ENCODE measurements at regions not wholly inside any gene's neighbourhood (a gene's known extent, or its start where the extent isn't known, plus 50 kb on each side); places are given as distances from the start of the nearest gene placed in this dataset.
"Not testable (repeated sequence)": the region's sequence is repeated elsewhere in the genome, so short reads cannot be mapped to it uniquely, and the experiment has no call there.

DNA sequence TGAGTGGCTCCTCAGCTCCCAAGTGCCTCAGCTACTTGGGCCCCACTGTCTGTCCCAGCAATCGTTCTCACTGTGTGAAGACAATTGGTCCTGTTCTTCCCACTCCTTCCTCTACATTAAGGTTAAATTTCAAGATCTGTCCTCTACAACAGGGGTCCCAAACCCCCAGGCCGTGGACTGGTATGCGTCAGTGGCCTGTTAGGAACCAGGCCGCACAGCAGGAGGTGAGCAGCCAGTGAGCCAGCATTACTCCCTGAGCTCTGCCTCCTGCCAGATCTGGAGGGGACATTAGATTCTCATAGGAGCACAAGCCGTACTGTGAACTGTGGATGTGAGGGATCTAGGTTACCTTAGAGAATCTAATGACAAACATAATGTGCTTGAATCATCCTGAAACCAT, 376.9 kb upstream of the FZD8 start:
- intact Hi-C loops (cut with micrococcal nuclease): no loop called here

DNA sequence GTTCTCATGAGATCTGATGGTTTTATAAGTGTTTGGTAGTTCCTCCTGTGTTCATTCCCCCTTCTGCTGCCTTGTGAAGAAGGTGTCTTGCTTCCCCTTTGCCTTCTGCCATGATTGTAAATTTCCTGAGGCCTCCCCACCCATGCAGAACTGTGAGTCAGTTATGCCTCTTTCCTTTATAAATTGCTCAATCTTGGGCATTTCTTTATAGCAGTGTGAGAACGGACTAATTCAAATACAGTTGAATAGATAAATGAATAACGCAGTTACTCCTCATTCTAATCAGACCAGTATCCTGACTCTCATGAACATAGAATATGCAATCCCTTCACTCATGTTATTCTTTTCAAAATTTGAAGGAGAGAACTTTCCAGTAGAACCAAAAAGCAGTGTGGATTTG, 375.0 kb upstream of the FZD8 start:
- intact Hi-C loops (cut with micrococcal nuclease): no loop called here

DNA sequence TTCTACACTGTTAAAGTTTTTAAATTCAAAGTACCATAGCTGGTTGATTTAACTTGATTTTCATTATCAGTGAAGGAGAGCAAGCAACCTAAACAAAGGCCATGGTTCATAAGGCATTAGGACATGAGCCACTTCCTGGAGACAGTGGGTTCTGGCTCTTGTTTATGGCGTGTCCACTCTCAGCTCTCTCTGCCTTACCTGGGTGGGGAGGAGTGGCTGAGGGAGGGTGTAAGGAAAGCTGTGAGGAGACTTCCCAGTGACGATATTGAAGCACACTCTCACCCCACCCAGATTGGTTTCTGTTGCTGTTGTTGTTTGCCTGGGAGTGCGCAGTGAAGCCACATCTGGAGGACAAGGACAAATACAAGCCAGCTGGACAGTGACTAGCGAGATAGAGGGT, 365.3 kb upstream of the FZD8 start:
- intact Hi-C loops (cut with micrococcal nuclease): no loop called here

DNA sequence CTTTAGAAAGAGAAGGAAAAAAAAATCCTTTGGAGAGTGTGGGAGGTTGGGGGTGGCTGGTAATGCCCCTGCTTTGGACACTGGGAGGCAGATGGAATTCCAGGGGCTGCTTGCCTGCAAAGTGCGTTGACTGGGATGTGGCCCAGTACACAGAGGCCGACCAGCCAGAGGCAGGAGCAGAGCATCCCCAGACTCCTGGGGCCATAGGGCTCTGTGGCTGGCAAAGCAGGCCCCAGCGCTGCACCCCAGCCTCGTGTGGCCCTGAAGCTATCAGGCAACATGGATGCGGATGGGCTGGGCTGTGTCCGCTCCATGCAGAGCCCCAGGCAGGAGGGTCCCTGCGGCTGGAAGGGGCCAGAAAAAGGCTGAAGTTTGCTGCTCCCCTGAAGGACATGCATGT, 361.6 kb upstream of the FZD8 start:
- intact Hi-C loops (cut with micrococcal nuclease): no loop called here

DNA sequence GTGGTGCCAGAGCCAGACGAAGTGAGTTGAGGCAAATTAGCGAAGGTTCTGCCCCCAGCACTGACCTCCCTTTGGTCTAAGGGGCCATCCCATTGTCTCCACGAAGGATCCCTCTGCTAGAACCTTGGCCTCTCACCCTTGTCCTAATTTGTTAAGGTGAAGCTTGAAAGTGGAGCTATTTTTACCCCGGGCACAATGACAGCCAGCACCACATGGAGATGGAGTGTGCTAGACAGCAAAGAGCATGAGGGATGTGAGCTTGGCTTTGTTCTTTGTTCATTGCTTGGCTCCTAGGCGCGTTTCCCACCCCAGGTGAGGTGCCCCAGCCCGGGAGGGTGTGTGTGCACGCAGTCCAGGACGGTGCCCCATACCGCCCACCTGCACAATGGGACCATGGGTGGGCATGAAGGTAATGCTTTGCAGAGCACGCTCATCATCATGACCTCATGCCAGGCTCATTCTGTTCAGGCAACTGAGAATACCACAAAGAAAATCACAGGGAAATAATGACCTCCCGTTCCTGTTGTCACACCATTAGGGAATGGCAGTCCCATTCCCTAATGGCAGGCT, 361.0 kb upstream of the FZD8 start:
- intact Hi-C loops (cut with micrococcal nuclease): no loop called here

DNA sequence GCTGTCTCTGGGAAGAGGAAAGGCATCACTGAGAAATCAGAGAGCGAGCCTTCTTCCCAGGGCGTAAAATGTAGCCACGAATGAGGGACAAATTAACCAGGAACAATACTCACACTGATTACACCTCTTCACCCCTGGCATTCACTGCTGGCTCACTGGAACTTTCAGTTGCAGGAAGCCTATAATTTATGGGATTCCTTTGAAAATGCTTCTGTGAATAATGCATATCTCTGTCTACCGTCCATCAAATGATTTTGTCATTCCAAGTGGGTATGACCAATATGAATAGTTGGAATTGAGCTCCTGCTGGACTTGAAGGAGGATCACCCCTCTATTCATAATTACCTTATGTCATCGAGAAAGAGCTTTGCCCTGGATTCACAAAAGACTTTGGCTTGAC, 360.3 kb upstream of the FZD8 start:
- intact Hi-C loops (cut with micrococcal nuclease): no loop called here

DNA sequence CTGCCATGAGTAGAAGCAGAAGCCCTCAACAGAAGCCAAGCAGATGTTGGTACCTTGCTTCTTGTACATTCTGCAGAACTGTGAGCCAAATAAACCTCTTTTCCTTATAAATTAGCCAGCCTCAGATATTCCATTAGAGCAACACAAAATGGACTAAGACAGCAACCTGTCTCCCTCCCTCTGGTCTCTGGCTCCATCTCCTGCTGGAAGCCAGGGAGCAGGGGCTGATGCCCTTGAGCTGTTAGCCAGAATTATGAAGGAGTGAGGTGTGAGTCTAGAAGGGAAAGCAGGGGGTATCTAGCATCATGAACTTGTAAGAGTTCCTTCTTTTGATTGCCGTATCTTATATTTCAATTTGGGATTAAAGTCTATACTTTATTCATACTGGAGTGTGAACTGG, 358.7 kb upstream of the FZD8 start:
- intact Hi-C loops (cut with micrococcal nuclease): not testable (repeated sequence)

DNA sequence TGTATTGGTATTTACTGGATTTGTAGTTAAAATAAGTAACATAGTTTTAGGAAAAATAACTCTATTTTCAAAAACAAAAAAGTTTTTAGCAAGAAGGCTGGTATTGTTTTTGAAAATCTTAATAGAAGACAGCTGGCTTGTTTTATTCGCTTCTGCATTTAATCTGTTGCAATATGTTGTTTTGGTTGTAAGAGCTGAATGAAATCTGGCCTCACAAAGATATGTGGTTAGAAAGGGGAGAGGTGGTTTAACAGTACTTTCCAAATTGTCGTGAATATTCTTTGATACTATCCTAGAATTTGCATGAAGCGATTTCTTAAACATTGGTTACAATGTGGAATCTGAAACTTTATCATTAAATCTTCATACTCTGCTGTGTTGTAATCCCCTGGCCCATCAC, 355.9 kb upstream of the FZD8 start:
- intact Hi-C loops (cut with micrococcal nuclease): no loop called here

DNA sequence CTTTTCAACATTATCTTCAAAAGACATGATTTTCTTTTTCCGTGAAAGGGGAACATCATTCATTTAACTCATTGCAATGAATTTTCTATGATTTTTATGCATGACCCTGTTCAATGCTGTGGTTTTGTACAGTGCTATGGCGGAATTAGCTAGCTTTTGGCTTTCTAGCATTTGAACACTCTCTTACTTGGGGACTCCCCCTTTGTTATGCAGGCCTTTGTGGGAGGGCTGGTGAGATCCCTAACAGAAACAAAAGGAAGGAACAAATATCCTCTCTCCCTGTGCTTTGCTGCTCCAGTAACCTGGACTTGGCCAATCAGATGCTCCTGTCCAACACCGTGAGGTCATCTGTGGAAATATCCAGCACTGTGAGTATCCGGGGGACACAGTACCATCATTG, 353.4 kb upstream of the FZD8 start:
- intact Hi-C loops (cut with micrococcal nuclease): no loop called here

DNA sequence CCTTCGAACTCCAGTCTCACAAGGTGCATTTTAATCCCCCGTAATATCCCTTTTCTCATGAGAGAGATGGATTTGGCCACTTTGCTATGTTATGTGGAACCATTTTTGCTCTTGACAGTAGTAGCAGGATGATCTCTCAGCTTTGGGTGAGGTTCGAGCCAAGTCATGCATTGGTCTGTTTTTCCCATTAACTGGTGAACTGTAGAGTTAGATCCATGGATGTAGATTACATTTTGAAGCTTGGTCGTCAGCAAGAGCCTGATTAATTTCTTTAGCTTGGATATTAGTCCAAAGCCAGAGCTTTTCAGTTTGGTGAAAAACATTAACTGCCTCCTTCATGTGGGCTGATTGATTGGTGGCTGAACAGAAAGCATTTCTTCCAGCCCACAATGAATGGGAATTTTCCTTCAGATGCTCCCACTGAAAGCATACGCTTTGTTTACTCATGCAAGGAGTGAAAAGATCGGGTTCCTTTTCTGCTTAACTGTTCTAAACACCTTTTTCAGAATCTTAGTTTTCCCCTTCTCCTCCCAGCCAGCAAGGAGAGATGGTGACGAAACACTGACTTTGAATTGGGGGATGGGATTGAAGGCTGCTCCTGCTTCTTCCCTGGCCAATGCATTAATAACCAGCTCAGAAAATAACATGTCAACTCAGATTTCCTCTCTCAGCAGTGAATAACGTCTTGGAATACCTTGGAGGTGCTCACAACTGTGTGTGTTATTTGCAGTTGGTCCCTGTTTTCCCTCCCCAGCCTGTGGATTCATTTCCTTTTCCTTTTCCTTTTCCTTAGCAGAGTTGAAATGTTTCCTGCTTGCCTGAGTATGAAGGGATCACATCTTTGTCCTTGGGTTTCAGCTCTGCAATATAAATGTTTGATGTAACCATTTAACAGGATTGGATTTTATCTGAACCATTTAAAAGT, 351.8 kb upstream of the FZD8 start:
- intact Hi-C loops (cut with micrococcal nuclease): no loop called here

DNA sequence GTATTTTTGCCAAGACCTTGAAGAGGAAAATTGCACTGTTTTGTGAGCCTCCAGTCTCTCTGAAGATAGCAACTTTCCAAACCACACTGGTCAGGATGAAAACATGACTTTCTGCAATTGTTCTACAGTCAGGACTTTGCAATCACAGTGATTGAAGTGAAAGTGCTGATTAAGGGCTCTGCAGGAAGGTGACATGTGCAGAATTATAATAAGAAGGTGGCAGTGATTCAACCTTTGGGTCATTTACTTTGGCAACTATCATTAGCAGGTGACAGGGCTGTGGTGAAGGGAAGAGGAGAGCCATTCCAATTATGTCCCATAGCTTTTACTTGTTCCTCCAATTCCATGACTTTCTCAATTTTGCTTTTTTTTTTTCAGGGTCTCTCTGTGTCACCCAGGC, 350.0 kb upstream of the FZD8 start:
- intact Hi-C loops (cut with micrococcal nuclease): no loop called here

DNA sequence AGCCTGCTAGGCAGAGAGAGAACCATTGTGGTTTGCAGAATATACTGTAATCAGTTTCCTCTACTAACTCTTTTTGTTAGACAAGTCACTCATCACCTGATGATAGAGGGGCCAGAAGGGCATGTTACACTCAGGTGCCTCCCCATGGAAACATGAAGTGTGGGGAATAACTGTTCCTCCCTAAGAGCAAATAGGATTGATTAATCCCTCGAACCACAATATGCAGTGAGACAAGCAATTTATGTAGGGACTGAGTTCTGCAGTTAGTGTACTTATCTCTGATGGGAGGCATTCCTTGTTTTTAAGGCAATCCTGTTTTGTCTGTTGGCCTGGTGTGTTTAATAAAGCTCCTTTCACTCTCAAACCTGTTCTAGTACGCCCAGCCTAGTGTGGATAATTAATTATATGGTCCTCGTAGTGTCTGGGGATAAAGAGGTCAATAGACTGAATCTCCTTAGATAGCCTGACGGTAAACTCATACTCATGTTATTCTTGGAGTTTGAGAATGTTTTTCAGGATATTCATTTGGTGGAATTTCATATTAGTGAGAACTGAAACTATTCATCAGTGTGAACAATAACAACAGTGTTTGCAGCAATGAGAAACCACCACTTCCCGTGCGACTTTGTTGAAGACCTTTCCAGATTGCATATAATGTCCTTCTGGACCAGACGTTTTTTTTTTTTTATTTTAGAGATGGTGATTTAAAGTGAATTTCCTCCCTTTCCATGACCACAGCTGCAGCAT, 344.8 kb upstream of the FZD8 start:
- intact Hi-C loops (cut with micrococcal nuclease): loop anchor here (2.0 kb wide), 1 partner anchor 36 kb away; no protein-coding TSS in a partner anchor

DNA sequence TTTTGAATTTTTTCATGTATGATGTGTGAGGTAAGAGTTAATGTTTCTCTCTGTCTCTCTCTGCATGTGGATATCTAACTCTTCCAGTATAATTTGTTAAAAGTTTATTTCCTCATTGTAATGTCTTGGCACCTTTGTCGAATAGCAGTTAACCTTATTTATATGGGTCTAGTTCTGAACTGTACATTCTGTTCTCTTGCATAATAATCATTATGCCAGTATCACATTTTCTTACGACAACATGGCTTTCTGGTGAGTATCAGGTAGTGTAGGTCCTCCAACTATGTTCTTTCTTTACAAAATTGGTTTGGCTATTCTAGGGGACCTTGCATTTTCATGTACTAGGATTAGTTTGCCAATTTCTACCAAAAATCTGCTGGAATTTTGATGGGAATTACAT, 337.0 kb upstream of the FZD8 start:
- intact Hi-C loops (cut with micrococcal nuclease): no loop called here

DNA sequence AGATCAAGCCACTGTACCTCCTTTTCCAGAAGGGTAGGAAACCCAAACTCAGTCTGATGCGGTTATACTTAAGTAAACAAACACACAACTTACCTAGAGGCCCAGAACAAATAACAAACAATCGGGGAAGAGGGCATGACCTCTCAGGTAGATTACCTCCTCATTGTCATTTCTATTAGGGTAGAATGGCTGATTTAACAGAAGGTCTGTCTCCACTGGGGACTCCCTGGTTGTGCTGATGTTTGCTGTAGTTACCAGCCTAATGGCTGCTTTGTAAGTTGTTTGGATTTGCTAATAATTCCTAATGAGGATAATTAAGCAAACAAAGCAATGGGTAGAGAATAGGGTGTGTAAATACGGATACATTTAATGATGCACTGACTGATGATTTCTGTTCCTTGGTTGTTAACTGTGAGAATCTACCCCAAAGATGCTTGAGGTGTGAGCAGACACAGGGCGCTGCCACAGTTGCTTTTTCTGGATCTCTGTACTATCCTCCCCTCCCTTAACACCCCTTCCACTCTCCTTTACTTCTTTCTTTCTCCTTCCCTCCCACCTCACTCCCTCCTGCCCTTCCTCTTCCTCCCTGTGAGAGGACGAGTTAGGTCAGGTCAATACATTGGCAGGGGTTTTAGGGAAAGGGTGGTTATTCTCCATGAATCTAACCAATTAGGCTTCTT, 332.0 kb upstream of the FZD8 start:
- intact Hi-C loops (cut with micrococcal nuclease): not testable (repeated sequence)

DNA sequence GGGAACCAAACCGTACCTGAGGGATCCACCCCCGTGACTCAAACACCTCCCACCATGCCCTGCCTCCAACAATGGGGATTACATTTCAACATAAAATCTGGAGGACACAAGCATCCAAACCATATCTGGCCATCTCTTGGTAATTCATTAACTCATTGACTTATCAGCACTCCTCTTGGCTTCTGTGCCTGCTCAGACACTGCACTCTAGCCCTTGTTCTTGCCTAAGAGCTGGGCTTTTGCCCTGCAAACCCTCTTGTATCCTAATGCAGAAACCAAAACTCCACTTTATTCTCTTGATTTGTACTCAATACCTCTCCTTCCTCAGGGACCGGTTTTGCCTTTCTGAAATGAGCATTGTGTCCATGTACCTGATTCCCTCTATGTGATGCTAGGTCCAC, 330.2 kb upstream of the FZD8 start:
- intact Hi-C loops (cut with micrococcal nuclease): no loop called here

DNA sequence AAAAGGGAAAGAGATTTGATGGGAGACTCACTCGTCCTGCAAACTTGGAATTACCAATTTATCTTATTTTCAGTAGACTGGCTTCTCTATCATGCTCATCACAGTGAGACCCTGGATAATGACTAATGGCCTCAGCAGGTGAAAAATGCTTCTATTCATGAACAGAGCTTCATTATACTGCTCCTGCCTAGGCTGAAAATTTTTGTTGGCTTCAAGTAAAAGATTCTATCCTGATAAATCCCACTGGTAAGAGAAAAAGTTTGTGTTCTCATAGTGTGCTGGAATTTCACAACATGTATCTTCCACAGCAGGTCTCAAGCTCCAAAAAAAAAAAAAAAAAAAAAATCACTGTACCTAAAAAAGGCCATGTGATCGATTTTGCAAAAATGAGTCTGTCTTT, 329.3 kb upstream of the FZD8 start:
- intact Hi-C loops (cut with micrococcal nuclease): no loop called here

DNA sequence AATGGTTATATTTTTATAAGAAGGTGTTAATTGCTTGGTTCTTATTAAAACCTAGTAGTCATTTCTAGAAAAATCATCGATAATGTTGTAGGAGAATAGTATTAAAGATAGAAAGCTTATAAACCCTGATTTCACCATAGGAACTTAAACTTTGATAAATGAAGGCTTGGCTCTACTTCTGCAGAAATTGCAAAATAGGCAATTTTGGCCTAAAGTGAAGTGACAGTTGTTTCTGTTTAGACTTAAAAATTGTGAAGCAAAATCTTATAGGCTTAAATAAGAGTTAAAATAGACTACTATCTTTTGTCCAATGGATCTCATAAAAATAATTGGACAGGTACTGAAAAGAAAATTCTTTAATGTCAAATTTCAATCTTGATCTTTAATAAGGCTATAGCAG, 321.6 kb upstream of the FZD8 start:
- intact Hi-C loops (cut with micrococcal nuclease): no loop called here

DNA sequence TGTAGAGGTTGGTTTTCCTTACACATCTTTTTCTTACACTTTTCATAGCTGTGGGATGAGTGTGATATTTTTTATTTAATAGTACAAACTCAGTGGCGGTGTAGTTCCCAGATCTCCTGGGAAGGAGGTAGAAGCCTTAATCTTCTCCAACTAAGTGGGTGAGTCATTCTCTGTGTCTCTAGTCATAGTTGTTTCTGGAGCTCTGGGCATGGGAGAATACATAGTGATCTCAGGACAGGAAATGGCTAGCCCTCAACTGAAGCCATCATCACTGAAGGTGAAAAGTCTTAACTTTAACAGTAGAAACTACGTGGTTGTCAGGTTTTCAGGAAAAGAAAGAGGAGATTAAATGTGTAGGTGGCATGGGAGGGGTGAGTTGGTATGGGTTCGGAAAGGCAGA, 319.4 kb upstream of the FZD8 start:
- intact Hi-C loops (cut with micrococcal nuclease): no loop called here

DNA sequence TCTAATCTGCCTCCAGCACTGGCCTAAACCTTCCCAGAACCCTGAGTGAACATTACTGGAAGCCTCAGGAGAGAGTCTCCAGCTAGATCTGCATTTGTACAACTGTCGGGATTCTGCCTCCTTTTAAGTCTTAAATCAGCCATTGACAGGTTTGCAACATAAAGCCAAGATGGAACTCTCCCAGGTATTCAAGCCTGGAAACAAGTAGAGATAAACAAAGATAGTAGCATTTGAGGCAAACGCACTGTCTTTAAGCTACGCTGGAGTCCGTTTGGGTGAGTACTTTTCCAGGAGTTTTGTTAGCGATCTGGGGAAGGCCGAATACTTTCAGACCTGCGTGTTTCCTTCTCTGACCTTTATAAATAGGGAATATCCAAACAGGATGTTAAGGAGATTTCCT, 317.2 kb upstream of the FZD8 start:
- intact Hi-C loops (cut with micrococcal nuclease): no loop called here

DNA sequence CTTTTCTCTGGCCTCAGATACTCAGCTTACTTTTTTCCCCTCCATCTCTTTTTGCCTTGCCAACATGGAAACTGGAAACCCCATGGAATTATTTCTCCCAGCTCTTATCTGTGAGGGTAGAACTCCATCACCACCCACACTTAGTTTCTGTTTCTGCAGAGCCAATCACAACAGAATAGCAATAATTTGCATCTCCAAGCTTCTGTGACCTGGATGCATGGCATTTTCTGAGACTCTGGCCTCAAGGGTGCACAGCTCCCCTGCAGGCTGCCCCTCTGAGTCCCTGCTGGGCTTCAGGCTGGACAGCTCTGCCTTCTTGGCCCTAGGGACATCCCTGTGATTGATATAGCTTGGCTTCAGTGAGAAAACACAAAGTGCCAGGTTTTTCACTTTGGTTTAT, 316.5 kb upstream of the FZD8 start:
- intact Hi-C loops (cut with micrococcal nuclease): not testable (repeated sequence)

DNA sequence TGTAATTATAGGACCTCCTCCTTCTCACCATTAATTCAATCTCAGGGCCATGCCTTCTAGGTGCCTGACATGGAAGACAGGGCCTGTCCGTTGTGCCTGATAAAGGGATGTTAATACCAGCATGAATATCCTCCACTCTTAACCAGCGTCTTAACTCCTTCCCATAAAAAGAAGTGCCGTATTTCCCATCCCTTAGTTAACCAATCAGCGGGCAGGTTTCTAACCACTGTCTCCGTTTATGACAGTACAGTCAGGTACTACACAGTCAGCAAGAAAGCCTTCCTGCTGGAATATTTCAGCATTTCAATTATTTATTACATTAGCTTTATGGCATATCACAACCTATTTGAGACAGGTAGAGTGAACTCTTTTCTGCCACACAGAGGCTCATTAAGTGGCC, 308.6 kb upstream of the FZD8 start:
- intact Hi-C loops (cut with micrococcal nuclease): loop anchor here (2.0 kb wide), 1 partner anchor 36 kb away; no protein-coding TSS in a partner anchor

DNA sequence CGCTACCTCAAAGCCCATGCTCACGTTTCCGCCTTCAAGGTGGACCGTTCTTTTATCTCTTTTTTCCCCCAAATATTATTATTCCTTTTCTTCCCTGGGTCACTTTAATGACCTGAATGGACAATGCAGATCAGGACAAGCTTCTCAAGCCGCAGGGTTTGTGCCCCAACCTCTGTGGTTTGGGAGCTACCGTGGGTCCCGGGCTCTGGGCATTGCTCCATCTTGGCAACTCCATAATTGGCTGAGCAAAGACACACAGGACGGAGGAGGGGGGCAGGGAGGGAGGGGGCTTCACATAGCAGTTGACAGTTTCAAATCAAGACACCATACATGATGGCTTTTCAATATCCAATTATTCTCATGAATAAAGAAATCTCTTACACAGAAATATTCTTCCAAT, 308.1 kb upstream of the FZD8 start:
- intact Hi-C loops (cut with micrococcal nuclease): loop anchor here (2.0 kb wide), 1 partner anchor 37 kb away; no protein-coding TSS in a partner anchor

Measured in T-helper 2 cell treated with Interferon-gamma antibody and Interleukin-4, amounts not matched to agents 100 ng/mL and 5 ng/mL, for 36 hours (primary cell).